OCI-LY1 (cell line): ENCODE measurements at regions not wholly inside any gene's neighbourhood (a gene's known extent, or its start where the extent isn't known, plus 50 kb on each side); places are given as distances from the start of the nearest gene placed in this dataset.

Experiments
- EZH2 ChIP-seq: fragments of 200-600 bp; sonication (generic), shearing (Covaris generic); IDR thresholded peaks from 2 replicates; pipeline ENCODE4 v1.8.0; 2017; ENCODE audit warnings: borderline replicate concordance, mixed run types, mild to moderate bottlenecking, antibody characterized with exemption, low read length, moderate library complexity, mixed read lengths
- TF ChIP-seq, protein P1 (sequence below): fragments of 200-600 bp; sonication (generic), shearing (Covaris generic); IDR thresholded peaks from 2 replicates; pipeline ENCODE4 v1.5.1; 2017; ENCODE audit warnings: mild to moderate bottlenecking, antibody characterized with exemption, low read length, moderate library complexity, mixed read lengths

DNA sequence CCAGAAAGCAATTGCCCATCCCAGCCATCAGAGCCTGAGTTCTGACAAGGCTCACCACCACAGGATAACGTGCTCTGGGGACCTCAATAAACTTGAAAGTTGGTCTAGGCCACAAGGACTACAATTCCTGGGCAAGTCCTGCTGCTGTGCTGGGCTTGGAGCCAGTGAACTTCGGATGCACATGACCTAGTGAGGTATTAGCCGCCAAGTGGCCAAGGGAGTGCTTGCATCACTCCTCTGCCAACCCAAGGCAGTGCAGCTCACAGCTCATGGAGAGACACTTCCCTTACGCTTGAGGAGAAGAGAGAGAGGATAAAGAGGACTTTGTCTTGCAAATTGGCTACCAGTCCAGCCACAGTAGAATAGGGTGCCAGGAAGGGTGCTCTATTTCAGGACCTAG lies 219.6 kb downstream of the MBD2 start:
- TF ChIP-seq, protein P1, sequence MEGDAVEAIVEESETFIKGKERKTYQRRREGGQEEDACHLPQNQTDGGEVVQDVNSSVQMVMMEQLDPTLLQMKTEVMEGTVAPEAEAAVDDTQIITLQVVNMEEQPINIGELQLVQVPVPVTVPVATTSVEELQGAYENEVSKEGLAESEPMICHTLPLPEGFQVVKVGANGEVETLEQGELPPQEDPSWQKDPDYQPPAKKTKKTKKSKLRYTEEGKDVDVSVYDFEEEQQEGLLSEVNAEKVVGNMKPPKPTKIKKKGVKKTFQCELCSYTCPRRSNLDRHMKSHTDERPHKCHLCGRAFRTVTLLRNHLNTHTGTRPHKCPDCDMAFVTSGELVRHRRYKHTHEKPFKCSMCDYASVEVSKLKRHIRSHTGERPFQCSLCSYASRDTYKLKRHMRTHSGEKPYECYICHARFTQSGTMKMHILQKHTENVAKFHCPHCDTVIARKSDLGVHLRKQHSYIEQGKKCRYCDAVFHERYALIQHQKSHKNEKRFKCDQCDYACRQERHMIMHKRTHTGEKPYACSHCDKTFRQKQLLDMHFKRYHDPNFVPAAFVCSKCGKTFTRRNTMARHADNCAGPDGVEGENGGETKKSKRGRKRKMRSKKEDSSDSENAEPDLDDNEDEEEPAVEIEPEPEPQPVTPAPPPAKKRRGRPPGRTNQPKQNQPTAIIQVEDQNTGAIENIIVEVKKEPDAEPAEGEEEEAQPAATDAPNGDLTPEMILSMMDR = no peak; the same call in 1 of the 2 replicates
- no peak for TF ChIP-seq EZH2
